Brain microvascular endothelial cell (primary cell): ENCODE measurements at regions not wholly inside any gene's neighbourhood (a gene's known extent, or its start where the extent isn't known, plus 50 kb on each side); places are given as distances from the start of the nearest gene placed in this dataset.

ENCODE experiments used
- DNase-seq: peaks from one replicate; pipeline ENCODE4 v3.0.0-alpha.2; 2020
- H3K27ac ChIP-seq: fragments of 250-450 bp; sonication (Bioruptor Pico); 2 replicates; pipeline ENCODE4 v1.5.1; 2020; ENCODE audit warnings: mild to moderate bottlenecking, moderate library complexity
- H3K27me3 ChIP-seq: fragments of 250-450 bp; sonication (Bioruptor Pico); replicated peaks from 2 replicates; pipeline ENCODE4 v1.5.1; 2020; ENCODE audit warnings: mild to moderate bottlenecking
- H3K36me3 ChIP-seq: fragments of 250-450 bp; sonication (Bioruptor Pico); replicated peaks from 2 replicates; pipeline ENCODE4 v1.5.1; 2020; ENCODE audit warnings: mild to moderate bottlenecking
- H3K4me3 ChIP-seq: 2 replicates; pipeline ENCODE4 v1.5.1; 2011; ENCODE audit warnings: low read depth, mild to moderate bottlenecking, control low read depth, low read length, moderate library complexity
- in situ Hi-C: cut with HindIII; loops from 2 replicates; pipeline ENCODE4 v1.10.0; 2017; ENCODE audit warnings: low sequenced_read_pairs, low pct_ligation_motif_present
- TF ChIP-seq, protein P1 (sequence below): IDR thresholded peaks from 2 replicates; pipeline ENCODE4 v1.5.1; 2011; ENCODE audit warnings: low read depth, mild to moderate bottlenecking, moderate library complexity, low read length, control low read depth, inconsistent platforms; ENCODE audit errors: missing control alignments

- H3K27ac ChIP-seq: no peak overlapping the region
- no peaks in the 10 kb centered on the region for H3K27me3 ChIP-seq
- no peak for DNase-seq
- H3K4me3 ChIP-seq: no peak overlapping the region
- TF ChIP-seq, protein P1, sequence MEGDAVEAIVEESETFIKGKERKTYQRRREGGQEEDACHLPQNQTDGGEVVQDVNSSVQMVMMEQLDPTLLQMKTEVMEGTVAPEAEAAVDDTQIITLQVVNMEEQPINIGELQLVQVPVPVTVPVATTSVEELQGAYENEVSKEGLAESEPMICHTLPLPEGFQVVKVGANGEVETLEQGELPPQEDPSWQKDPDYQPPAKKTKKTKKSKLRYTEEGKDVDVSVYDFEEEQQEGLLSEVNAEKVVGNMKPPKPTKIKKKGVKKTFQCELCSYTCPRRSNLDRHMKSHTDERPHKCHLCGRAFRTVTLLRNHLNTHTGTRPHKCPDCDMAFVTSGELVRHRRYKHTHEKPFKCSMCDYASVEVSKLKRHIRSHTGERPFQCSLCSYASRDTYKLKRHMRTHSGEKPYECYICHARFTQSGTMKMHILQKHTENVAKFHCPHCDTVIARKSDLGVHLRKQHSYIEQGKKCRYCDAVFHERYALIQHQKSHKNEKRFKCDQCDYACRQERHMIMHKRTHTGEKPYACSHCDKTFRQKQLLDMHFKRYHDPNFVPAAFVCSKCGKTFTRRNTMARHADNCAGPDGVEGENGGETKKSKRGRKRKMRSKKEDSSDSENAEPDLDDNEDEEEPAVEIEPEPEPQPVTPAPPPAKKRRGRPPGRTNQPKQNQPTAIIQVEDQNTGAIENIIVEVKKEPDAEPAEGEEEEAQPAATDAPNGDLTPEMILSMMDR: no peak
- H3K36me3 ChIP-seq: no peaks in the 10 kb centered on the region
- in situ Hi-C loops: no loop called here
Observed at GRCh38 chr14:97013878-97014277, 216.7 kb downstream of the VRK1 start.

DNA sequence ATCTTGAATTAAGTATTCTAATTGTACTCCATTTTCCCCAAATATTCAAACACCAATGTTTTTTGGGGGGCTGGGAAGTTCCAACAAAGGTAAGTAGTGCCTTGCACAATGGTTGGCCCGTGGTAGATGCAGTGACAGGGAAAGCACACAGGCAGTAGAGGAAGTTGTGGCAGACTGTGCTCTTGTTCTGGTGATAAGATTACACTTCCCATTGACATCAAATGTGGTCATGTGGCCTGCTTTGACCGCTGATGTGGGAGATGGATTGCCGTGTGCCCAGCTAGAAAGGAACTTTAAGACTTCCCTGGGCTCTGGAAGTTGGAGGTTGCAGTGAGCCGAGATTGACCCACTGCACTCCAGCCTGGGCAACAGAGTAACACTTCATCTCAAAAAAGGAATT, 223.8 kb downstream of the VRK1 start:
- H3K36me3 ChIP-seq: no peaks in the 10 kb centered on the region
- in situ Hi-C loops: no loop called here
- TF ChIP-seq, protein P1: no peak

DNA sequence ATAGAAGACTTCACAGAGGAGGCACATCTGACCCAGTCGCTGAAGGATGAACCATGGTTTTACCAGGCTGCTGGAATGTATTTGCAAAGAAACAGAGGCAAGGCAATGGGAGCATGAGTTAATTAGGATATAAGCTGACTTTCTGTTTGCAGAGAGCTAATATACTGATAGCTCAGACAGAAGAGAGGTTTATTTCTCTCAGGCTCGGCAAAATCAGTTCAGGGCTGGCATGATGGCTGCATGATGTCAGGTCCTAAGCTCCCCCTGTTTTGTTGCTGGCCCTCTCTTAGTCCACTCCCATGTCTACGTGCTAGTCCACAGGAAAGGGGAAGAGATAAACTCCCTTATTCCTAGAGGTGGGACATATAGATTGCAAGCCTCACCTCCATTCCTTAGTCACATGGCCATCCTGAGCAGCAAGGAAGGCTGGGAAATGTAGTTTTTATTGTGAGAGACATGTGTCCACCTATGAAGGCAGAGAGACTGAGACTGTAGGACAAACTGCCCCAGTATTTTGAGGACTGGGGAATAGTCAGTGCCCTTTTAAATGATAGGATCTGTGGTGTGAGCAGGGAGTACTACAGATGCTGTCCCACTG, 224.5 kb downstream of the VRK1 start:
- no peaks in the 10 kb centered on the region for H3K27me3 ChIP-seq
- no peak overlapping the region for H3K4me3 ChIP-seq
- no peaks in the 10 kb centered on the region for H3K36me3 ChIP-seq
- no peak for DNase-seq
- H3K27ac ChIP-seq: no peak overlapping the region
- TF ChIP-seq, protein P1: no peak
- in situ Hi-C loops: no loop called here

More for the DNA sequence above, 223.8 kb downstream of the VRK1 start:
- DNase-seq: no peak
- H3K27me3 ChIP-seq: no peaks in the 10 kb centered on the region
- no peak overlapping the region for H3K27ac ChIP-seq
- H3K4me3 ChIP-seq: no peak overlapping the region

GRCh38 chr14:97022741-97023140, 225.6 kb downstream of the VRK1 start:
- H3K36me3 ChIP-seq: no peaks in the 10 kb centered on the region
- in situ Hi-C loops: no loop called here
- H3K27me3 ChIP-seq: no peaks in the 10 kb centered on the region
- no peak overlapping the region for H3K27ac ChIP-seq
- TF ChIP-seq, protein P1: no peak
- DNase-seq: no peak
- H3K4me3 ChIP-seq: no peak overlapping the region

GRCh38 chr14:97023871-97024270, 226.7 kb downstream of the VRK1 start:
- H3K36me3 ChIP-seq: no peaks in the 10 kb centered on the region
- in situ Hi-C loops: no loop called here
- H3K4me3 ChIP-seq: no peak overlapping the region
- H3K27me3 ChIP-seq: no peaks in the 10 kb centered on the region
- no peak for DNase-seq
- H3K27ac ChIP-seq: no peak overlapping the region
- TF ChIP-seq, protein P1: no peak

DNA sequence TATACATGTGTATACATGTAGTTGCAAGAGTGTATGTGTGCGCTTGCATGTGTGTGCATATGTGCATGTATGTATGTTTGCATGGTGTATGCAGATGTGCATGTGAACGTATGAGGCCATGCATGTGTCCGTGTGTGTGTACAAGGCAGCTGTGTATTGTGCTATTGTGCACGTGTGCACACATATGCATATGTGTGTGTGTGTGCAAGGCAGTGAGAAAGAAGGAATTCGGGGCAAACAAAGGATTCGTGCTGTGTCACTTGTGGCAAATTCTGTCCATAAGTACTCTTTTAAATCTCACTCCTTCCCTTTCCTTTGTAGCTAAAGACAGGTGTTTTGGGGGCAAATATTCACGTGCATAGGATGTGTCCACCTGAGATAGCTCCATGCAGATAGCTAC, 227.1 kb downstream of the VRK1 start:
- Histone ChIP-seq H3K4me3 (no peak overlapping the region), H3K27me3 (no peaks in the 10 kb centered on the region), H3K27ac (no peak overlapping the region), H3K36me3 (no peaks in the 10 kb centered on the region)
- in situ Hi-C loops: no loop called here
- TF ChIP-seq, protein P1: no peak
- DNase-seq: no peak
